Inflammatory macrophage treated with lipopolysaccharide for 1 hour (primary cell): ENCODE measurements at regions not wholly inside any gene's neighbourhood (a gene's known extent, or its start where the extent isn't known, plus 50 kb on each side); places are given as distances from the start of the nearest gene placed in this dataset.
"Not testable (repeated sequence)": the region's sequence is repeated elsewhere in the genome, so short reads cannot be mapped to it uniquely, and the experiment has no call there.

Experiments
- DNase-seq, 2 donors: peaks; one replicate each; pipeline ENCODE4 v3.0.0-alpha.2; 2020 to 2022

GRCh38 chr20:40860487-40860902 is 168.1 kb upstream of the TOP1 start:
- no peak for DNase-seq

GRCh38 chr20:40861427-40862008 is 167.1 kb upstream of the TOP1 start:
- DNase-seq, result no peak

DNA sequence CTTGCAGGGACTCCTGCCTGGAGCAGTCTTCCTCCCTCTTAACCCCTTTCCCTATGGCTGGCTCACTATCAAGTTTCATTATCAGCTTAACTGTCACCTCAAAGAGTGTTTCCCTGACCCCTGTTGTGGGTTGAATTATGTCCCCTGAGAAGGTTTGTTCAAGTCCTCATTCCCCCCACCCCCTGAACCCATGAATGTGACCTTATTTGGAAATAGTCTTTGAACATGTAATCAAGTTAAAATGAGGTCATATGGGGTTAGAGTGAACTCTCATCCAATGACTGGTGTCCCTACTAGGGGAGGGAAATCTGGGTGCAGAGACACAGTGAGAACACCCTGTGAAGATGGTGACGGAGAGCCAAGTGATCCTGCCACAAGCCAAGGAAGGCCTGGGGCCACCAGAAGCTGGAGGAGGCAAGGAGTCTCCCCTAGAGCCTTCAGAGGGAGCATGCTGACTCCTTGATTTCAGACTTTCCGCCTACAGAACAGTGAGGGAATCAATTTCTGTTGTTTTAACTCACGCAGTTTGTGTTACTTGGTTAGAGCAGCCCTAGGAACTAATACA is 165.2 kb upstream of the TOP1 start:
- DNase-seq, result no peak

DNA sequence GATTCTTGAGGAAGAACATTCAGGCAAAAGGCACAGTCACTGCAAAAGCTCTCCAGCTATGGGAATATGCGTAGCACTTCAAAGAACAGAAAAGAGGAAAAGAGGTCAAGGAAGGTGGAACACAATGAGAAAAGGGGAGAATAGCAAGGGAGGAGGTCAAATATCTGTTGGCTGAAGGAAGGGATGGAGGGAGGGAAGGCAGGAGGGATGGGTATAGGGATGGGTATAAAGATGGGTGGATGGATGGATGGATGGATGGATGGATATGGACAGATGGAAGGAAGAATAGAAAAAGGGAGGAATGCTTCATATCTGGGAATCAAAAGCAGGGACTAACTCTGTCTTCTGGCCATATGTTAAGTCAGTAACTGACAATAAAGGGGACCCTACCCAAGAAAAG is 164.2 kb upstream of the TOP1 start:
- no peak for DNase-seq

DNA sequence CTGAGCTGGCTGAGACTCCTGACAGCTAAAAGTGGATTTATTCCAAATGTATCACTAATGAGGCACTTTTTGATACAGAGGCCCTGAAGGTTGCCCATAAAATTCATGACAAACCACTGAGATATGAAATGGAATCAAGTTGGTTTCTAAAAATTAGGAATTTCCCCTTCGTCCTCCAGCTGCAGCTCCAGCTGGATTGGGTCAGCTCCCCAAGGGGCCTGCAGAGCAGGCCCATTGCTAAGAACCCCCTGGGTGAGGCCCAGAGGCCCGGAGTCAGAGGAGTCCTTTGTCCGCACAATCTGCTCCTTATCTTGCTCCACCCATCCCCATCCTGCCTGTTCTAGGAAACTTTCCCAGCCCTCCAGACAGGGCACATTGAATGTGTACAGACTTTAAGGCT is 163.5 kb upstream of the TOP1 start:
- DNase-seq, result no peak

- no peak for DNase-seq
Measured at GRCh38 chr20:40866056-40866455, 162.6 kb upstream of the TOP1 start.

DNA sequence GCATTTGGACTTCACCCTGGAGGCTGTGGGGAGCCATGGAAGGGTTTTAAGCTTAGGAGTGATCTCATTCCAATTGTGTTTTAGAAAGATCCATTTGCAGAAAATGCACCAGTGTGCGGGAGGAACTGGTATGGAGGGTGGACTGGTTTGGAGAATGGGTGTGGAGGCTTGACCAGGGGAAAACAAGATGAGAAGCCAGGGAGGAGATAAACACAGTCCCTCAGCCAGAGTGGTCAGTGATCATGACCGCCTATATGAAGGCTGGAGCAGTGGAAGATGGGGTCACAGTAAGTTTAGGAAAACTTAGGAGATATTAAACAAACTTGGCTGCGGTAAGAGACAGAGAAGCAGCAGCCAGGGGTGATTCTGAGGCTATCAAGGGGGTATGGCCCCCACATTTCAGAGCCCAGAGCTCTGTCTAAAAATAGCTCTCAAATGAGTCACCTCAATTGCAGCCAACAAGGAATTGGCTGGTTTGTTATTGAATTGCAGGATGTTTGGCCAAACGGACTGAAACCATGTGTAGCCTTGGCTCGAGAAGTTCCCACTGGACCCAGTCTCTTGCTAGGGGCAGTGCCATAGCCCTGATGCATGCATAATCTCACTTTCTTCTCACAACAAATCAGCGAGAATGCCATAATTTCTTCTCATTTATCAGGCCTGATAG is 159.9 kb upstream of the TOP1 start:
- DNase-seq, result no peak

GRCh38 chr20:40869218-40870147 is 159.1 kb upstream of the TOP1 start:
- DNase-seq, result no peak

DNA sequence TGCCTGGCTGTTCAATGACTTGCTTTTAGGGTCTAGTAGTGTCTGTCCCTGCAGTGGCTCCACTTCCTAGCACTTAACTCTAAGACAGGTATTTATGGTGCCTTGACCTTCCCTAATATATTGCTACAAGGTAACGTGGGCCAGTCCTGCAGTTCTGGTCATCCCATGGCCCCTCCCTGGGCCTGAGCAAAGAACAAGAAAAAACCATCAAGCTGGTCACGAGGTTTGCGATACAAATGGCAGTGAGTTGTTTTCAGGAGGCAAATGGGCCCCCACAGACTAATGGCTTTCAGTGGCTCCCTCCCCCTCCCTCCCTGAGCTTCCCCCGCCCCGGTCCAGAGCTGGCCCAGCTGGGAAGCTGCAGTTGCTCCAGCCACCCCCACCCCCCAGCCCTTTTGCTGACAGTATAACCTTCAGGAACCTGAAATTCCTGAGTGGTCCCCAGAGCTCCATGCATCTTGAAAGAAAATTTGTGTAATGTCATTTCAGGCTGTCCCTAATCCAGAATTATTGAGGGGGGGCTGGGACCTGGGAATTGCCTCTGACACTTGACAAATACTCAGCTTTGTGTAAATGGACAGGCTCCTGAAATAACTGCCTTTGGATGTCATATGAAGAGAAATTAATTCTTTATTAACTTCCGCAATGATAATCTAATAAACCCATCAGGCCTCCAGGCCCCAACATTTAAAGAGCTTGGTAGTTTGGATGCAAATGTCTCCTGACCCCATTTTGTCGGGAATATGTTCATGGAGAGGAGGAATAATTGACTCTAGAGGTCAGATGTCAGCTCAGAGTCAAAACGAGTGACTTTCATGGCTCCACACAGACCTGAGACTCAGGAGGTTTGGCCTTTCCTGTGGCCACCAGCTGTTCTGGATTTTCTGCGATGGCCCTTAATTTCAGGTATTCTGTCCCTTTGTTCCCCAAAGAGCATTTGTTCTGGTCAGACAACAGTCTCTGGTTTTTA is 153.2 kb upstream of the TOP1 start:
- no peak for DNase-seq

DNA sequence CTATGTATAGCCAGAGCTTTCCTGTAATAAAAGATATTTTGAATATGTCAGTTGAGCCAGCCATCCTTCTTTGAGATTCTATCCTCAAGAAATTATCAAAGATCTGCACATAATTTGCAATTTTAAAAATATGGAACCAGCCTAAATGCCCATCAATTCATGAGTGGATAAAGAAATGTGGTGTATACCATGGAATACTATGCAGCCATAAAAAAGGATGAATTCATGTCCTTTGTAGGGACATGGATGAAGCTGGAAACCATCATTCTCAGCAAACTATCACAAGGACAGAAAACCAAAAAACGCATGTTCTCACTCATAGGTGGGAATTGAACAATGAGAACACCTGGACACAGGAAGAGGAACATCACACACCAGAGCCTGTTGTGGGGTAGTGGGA is 150.5 kb upstream of the TOP1 start:
- not testable (repeated sequence) for DNase-seq

GRCh38 chr20:40880063-40880728 is 148.4 kb upstream of the TOP1 start:
- peak; percentile 20 to 28 for DNase-seq

DNA sequence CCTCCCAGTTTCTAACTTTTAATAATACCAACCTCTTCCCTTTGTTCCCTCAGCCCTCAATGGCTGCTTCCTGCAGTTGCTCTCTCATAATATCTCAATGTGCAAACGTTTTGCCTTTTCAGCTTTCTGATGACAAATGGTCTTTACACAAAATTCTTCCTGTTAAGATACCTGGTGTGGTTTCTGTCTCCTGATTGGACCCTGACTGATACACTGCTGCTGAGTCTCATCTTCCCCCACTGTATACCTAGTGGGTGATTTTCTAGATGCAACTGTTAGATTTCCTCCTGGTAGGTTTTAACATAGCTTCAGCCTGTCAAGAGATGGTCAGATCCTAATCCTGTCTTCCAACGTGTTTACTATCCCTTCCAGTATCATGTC is 147.9 kb upstream of the TOP1 start:
- DNase-seq, result no peak

DNA sequence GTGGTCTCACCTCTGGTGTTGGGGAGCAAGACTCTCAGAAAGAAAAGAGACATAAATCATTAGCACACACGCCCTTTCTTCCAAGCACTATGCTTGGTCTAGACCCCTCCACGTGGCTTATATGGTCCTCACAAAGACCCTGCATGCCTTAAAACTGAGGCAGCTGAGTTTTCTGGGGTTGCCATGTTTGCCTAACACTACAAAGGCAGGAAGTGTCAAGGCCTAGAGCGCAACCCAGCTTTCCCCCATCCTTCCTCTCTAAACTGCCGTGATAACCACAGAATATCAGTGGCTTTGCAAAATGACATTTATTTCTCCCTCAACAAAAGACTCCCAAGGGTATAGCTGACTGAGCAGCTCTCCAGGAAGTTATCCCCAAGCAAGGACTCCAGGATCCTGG is 146.5 kb upstream of the TOP1 start:
- peak in 1 of 2 donors; percentile 2 for DNase-seq

DNA sequence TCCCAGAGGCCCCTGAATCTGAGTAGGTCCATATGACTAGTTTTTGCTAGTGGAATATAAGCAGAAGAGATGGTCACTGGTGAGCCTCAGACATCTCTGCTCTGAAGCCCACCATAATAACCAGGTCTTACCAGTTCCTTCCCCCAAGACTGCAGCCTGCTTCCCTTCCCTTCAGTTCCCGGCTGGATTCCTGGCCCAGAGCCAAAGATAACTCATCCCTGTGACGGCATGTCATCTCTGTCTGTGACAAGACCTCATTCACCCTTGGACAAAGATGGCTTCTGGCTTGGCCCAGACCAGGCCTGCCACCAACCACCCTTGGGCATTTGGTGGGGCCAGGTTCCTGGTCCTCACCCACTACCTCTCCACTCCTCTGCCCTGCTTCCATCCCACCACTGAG is 145.5 kb upstream of the TOP1 start:
- DNase-seq, result no peak

GRCh38 chr20:40887105-40887504 is 141.5 kb upstream of the TOP1 start:
- no peak for DNase-seq

GRCh38 chr20:40889266-40889665 is 139.4 kb upstream of the TOP1 start:
- DNase-seq, result peak; percentile 49 to 92

DNA sequence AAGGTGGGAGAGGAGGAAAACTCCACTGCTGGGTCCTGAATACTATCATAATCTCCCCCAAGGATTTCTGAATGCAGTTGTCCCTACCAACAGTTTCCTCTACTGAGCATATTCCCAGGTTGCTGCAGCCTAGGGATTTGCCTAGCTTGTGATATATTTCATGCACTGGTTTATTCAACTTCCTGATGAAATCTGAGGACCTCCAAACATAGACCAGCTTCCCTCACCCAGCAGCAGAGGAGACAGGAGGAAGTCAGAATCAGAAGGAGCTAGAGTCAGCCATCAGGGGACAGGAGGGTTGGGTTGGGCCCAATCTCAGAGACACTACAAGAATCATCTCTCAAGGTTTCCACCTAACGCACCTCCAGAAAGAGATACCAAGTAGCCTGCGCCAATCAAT is 138.4 kb upstream of the TOP1 start:
- peak; percentile 17 to 63 for DNase-seq

GRCh38 chr20:40890635-40891034 is 138.0 kb upstream of the TOP1 start:
- DNase-seq, result no peak

DNA sequence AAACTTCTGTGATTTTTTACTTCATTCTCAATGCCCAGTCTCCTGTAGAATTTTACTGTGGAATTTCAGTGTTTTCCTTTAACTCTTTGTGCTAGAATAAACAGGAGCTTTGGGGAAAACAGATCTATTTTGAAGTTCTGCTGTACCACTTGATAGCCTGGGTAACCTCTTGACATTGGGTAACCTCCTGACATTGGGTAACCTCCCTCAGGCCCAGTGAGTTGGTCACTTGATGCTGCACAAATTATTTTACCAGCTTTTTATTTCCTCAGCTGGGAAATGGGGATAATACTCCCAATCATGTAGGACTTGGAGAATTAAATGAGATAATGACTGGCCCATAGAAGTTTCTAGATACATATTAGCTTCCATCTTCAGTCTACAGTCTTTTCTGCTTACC is 137.3 kb upstream of the TOP1 start:
- DNase-seq, result peak; percentile 44 to 65

DNA sequence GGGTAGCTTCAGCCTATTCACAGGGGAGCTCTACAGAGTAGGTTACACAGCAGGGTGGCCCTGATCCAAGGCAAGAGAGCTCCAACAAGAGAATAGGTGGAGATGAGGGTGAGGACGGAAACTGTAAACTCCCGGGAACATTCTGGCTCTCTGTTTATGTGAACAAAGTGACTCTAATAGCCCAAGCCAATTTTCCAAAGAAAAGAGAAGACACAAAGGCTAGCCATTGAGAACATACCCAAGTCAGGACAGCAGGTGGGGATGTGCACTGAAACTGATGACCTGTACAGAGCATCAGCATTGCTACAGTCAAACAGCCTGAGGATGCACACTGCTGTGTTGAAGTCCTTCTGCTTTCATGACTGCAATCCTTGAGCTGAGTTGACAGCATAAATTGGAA is 136.0 kb upstream of the TOP1 start:
- peak in 1 of 2 donors; percentile 8 for DNase-seq

GRCh38 chr20:40893610-40894236 is 134.9 kb upstream of the TOP1 start:
- DNase-seq, result no peak
